Kidney glomerular epithelial cell (primary cell): ENCODE measurements at regions not wholly inside any gene's neighbourhood (a gene's known extent, or its start where the extent isn't known, plus 50 kb on each side); places are given as distances from the start of the nearest gene placed in this dataset.

Experiments
- DNase-seq: peaks from one replicate; lab custom pipeline; 2025; lab: John Stamatoyannopoulos, UW

DNA sequence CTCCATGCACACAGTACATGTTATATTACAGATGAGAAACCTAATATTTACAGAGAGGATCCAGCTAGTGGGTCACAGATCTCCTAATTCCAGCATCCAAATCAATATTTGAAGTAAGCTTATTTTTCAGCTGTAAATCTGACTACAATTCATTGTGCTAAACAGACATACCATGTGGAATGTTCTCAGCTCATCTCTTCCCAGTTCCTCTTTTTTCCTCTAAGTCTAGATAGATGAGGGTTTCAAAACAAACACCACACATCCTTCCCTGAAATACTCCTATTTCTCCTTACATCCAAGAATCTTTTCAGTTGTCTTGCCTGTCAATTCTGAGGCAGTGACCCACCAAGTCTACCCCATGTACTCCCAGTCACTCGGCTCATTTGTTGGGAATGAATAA lies 200.7 kb upstream of the PIK3C3 start:
- DNase-seq: no peak

GRCh38 chr18:41753826-41754225 lies 201.2 kb upstream of the PIK3C3 start:
- no peak for DNase-seq

- DNase-seq: no peak
Measured at GRCh38 chr18:41752826-41753225, 202.2 kb upstream of the PIK3C3 start.

- DNase-seq: no peak
Measured at GRCh38 chr18:41751652-41752051, 203.4 kb upstream of the PIK3C3 start.

DNA sequence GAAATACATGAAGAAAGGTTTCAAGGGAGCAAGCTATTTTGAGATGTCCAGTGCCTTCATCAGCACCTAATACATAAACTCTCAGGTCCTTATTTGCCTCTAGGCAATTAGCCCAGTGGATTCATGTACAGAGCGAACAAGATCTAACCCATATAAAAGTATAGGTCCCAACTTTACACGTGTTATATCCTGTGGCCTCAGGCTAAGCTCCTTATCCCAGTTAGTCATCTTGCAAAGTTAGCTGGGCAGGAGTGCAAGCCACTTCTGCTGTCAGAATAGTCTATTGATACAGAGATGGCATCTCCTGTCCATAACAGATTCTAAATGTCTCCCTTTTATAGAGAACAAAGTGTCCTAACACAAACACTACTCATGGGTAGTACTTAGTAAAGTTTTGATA lies 203.9 kb upstream of the PIK3C3 start:
- DNase-seq: no peak

GRCh38 chr18:41747723-41748242 lies 207.3 kb upstream of the PIK3C3 start:
- no peak for DNase-seq

- DNase-seq: peak; percentile 44
Measured at GRCh38 chr18:41745166-41746049, 209.6 kb upstream of the PIK3C3 start.

- DNase-seq: no peak
Measured at GRCh38 chr18:41744421-41745030, 210.5 kb upstream of the PIK3C3 start.

GRCh38 chr18:41737218-41737617 lies 217.8 kb upstream of the PIK3C3 start:
- no peak for DNase-seq

DNA sequence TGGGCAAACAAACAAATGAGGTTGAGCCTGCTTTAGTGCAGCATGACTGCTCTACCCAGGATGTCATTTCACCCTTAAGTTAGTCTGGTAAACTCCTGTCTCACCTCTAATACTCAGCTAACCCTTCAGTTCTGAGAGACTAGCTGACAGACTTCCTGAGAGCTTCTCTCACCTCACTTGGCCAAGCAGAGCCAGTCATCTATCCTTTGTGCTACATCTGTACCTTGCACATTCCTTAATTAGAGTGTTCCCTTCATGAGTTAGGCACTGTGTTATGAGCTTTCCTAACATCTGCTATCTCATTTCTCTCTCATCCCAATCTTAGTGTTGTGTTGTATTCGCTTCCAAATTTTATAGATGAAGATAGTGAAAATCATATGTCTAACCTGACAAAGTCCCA lies 220.1 kb upstream of the PIK3C3 start:
- DNase-seq: no peak

DNA sequence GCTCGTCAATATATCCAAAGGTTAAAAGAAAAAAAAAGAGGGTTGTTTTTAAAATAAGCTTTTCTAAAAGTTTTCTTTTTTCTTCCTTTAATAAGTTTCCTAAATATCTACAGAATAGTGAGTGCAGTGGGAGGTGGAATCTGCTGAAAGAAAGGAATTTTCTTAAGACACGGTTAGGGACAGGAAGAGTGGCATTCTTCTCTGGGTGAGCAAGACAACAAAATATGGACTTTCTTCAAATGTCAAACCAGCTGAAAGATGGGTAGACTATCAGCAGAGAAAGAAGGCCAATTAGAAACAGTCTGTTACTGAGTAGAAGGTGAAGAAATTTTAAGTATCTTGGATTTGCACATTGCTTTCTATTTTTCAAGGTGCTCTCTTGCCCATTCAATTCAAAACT lies 222.7 kb upstream of the PIK3C3 start:
- no peak for DNase-seq

DNA sequence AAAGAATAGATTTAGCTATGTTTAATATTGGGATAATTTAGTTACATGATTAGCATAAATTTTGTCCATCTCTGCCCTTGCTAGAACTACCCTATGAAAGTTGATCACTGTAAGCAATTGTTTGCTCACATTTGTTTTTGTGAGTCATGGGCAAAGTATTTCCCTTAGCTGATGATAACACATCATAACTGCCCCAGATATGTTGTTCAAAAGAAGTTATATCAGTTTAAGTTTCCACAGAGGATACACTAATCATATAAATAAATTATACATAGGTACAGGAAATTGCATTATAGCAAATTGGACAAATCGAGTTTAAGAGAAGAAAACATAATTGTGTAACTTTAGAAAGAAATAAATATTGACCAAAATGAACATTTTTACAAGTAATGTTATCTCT lies 223.2 kb upstream of the PIK3C3 start:
- DNase-seq: no peak

DNA sequence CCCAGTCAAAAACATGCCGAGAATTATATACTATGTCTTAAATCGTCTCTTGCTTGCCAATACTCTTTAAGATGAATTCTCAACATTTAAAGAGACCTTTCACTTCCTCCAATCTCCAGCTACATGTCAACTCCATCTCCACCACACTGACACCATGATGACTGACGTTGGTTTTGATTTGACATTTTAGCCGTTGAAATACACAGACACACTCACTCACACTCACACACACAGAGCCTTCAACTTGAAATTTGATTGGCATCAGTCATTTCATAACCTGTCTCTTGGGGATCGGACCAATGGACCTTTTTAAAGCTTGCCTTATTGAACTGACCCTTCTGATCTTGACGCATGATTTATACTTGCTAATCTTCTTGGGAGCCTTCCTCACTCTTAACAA lies 230.8 kb upstream of the PIK3C3 start:
- DNase-seq: no peak

DNA sequence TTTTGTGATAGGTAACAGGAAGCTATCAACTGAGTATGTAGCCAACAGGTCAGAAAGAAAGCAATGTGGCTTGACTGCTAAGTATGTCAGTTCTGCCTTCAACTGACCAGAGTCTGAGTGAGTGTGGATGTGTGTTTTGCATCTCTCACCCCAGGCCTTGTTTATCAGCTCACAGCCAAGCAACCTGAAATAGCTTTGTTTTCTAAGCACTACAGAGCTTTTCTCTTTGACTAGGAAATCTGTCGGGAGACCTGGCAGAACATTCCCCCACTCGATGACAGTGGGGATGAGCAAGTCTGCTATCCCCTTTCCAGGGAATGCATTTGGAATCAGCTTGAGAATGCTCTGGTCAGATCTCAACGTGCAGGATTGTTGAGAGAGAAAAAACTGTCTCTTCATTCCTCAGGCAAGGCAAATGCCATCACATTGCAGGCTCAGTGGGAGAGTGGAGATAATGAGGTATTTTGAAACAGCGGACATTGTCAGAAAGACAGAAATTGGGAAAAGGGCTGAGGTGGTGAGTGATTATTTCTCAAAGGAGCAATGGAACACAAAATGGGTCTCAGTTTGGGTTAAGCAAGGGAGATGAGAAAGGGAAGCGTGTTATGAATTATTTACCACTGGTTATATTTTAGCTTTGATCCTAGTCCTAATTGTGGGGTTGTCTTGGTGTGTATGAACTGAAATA lies 233.8 kb upstream of the PIK3C3 start:
- no peak for DNase-seq

GRCh38 chr18:41720226-41720625 lies 234.8 kb upstream of the PIK3C3 start:
- no peak for DNase-seq

GRCh38 chr18:41719808-41720207 lies 235.2 kb upstream of the PIK3C3 start:
- no peak for DNase-seq

DNA sequence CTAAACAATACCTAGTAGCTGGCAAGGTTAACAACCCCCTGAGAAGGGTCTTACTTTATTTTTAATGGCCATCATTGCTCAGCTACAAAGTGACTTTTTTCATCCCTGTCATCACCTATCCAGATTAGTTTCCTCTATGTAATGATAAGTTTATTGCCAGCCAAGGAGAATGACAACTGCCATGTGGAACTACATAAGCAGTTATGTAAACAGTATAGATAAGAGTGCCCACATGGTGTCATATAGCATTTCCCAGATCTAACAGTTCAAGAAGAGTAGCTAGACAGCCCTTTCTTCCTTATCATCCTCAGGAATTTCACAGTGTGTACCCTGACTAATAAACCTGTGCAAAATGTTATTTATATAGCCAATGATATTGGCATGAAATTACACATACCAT lies 240.2 kb upstream of the PIK3C3 start:
- DNase-seq: no peak

GRCh38 chr18:41713969-41714825 lies 240.8 kb upstream of the PIK3C3 start:
- DNase-seq: no peak

GRCh38 chr18:41706301-41706700 lies 248.7 kb upstream of the PIK3C3 start:
- no peak for DNase-seq

GRCh38 chr18:41703744-41704530 lies 251.1 kb upstream of the PIK3C3 start:
- DNase-seq: no peak

GRCh38 chr18:41700416-41700815 lies 254.6 kb upstream of the PIK3C3 start:
- DNase-seq: no peak
